GM10266 (cell line): ENCODE measurements at regions not wholly inside any gene's neighbourhood (a gene's known extent, or its start where the extent isn't known, plus 50 kb on each side); places are given as distances from the start of the nearest gene placed in this dataset.

Experiments
- DNase-seq: peaks from one replicate; pipeline ENCODE4 v3.0.0; 2012; ENCODE audit errors: extremely low spot score
- TF ChIP-seq, protein P1 (sequence below): IDR thresholded peaks from 2 replicates; pipeline ENCODE4 v1.5.1; 2012; ENCODE audit warnings: mild to moderate bottlenecking, low read depth; ENCODE audit not compliant: control insufficient read depth, insufficient read depth; ENCODE audit errors: missing control alignments

- TF ChIP-seq, protein P1, sequence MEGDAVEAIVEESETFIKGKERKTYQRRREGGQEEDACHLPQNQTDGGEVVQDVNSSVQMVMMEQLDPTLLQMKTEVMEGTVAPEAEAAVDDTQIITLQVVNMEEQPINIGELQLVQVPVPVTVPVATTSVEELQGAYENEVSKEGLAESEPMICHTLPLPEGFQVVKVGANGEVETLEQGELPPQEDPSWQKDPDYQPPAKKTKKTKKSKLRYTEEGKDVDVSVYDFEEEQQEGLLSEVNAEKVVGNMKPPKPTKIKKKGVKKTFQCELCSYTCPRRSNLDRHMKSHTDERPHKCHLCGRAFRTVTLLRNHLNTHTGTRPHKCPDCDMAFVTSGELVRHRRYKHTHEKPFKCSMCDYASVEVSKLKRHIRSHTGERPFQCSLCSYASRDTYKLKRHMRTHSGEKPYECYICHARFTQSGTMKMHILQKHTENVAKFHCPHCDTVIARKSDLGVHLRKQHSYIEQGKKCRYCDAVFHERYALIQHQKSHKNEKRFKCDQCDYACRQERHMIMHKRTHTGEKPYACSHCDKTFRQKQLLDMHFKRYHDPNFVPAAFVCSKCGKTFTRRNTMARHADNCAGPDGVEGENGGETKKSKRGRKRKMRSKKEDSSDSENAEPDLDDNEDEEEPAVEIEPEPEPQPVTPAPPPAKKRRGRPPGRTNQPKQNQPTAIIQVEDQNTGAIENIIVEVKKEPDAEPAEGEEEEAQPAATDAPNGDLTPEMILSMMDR: no peak
Observed at GRCh38 chr2:121073320-121074210, 211.4 kb downstream of the TFCP2L1 start.

DNA sequence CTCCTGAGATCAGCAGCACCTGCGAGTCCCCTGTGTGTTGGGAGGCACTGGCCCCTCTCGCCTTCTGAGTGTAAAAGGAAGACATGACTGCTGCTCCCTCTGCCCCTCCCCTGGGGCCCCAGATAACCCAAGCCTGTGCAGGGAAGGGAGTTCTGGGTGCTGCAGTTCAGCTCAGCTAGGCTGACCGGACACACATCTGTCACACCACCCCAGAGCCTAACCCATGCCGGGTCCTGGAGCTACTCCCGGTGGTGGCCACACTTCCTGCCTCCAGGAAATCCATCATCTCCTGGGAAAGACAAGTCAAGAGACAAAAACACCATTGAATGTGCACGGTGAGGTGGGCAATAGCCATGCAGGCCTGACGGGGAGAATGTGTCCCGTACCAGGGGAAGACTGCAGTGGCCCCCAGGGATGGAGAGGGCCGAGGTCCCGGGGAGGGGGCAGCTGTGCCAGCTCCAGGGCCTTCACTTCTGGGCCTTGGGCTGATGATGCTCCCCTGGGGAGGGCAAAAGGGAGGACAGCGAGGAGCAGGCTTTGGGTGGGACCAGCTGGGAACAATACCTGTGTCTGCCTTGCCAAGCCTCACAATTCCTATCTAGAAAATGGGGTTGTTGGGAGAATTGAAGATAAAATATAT lies 210.6 kb downstream of the TFCP2L1 start:
- DNase-seq: no peak
- TF ChIP-seq, protein P1: no peak

More at GRCh38 chr2:121073320-121074210, 211.4 kb downstream of the TFCP2L1 start:
- DNase-seq: no peak

DNA sequence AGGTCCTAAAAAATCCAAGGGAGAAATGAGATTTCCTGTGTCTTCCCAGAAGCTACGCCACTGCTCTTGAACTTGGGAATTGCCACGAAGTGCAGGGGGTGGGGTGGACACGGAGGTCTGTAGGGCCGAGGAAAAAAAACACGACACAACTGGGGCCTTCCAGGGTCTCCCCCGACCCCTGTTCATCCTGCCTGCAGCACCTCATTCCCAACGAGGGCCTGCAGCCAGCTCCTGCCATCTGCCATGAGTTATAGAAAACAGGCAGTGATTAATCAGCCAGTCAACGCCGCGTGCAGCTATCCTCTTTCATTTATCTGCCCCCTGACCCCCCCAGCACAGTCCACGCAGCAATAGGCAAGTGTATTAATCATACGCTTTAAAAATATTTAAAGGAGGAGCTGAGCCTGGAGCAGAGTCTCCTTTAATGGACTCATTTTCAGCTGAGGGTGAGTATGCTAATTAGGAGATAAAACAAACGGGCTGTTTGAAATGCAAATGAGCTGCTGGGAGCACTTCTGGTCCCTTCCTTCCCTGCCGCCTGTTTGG lies 209.9 kb downstream of the TFCP2L1 start:
- no peak for DNase-seq
- TF ChIP-seq, protein P1: no peak

- TF ChIP-seq, protein P1: no peak
- DNase-seq: no peak
Observed at GRCh38 chr2:121075641-121076497, 209.1 kb downstream of the TFCP2L1 start.

DNA sequence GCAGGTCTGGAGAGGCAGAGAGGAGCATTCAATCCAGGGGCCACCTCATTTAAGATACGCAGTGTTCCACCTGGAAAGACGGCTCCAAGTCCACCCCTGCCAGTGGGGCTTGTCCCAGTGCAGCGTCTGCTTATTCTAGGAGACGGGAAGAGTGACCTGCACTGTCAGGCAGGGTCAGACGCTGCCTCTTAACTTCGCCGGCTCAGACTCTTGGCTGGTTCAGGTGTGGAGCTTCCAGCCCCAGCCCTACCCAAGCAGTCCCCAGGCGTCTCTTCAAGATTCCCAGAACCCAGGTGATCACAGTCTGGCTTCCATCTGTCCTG lies 208.5 kb downstream of the TFCP2L1 start:
- DNase-seq: no peak
- TF ChIP-seq, protein P1: no peak

- TF ChIP-seq, protein P1: peak; percentile 97
- peak; percentile 73 for DNase-seq
Observed at GRCh38 chr2:121076885-121077549, 208.0 kb downstream of the TFCP2L1 start.
